ENCODE measurements at regions not wholly inside any gene's neighbourhood (a gene's known extent, or its start where the extent isn't known, plus 50 kb on each side); places are given as distances from the start of the nearest gene placed in this dataset.
A peak's percentile ranks its signal among the peaks of the same experiment; 100 is the strongest.
"Not testable (repeated sequence)": the region's sequence is repeated elsewhere in the genome, so short reads cannot be mapped to it uniquely, and the experiment has no call there.

GRCh38 chr7:148472406-148472805 is 118.2 kb upstream of the C7orf33 start:
- DNase-seq, result no peak

GRCh38 chr7:148473703-148474480 is 116.7 kb upstream of the C7orf33 start:
- no peak for DNase-seq

- no peak for DNase-seq
These were observed 116.0 kb upstream of the C7orf33 start for GRCh38 chr7:148474481-148475025.

GRCh38 chr7:148478551-148478950 is 112.0 kb upstream of the C7orf33 start:
- DNase-seq, result no peak

GRCh38 chr7:148480479-148481146 is 110.0 kb upstream of the C7orf33 start:
- no peak for DNase-seq

GRCh38 chr7:148481147-148481526 is 109.4 kb upstream of the C7orf33 start:
- DNase-seq, result no peak

- no peak for DNase-seq
These were observed 108.5 kb upstream of the C7orf33 start for GRCh38 chr7:148481971-148482626.

GRCh38 chr7:148483515-148484308 is 106.9 kb upstream of the C7orf33 start:
- DNase-seq, result no peak

- DNase-seq, result no peak
These were observed 106.1 kb upstream of the C7orf33 start for GRCh38 chr7:148484486-148484885.

- DNase-seq, result no peak
These were observed 104.9 kb upstream of the C7orf33 start for GRCh38 chr7:148485618-148486017.

GRCh38 chr7:148486937-148487336 is 103.6 kb upstream of the C7orf33 start:
- DNase-seq, result no peak

- no peak for DNase-seq
These were observed 102.7 kb upstream of the C7orf33 start for GRCh38 chr7:148487912-148488311.

GRCh38 chr7:148489678-148490077 is 100.9 kb upstream of the C7orf33 start:
- DNase-seq, result no peak

GRCh38 chr7:148492157-148492860 is 98.3 kb upstream of the C7orf33 start:
- DNase-seq, result no peak

GRCh38 chr7:148495605-148496004 is 95.0 kb upstream of the C7orf33 start:
- no peak for DNase-seq

- DNase-seq, result no peak
These were observed 89.6 kb upstream of the C7orf33 start for GRCh38 chr7:148500978-148501377.

- DNase-seq, result peak; percentile 18
These were observed 86.6 kb upstream of the C7orf33 start for GRCh38 chr7:148503900-148504487.

- DNase-seq, result no peak
These were observed 84.8 kb upstream of the C7orf33 start for GRCh38 chr7:148505645-148506375.

- DNase-seq, result not testable (repeated sequence)
These were observed 83.4 kb upstream of the C7orf33 start for GRCh38 chr7:148507064-148507573.

GRCh38 chr7:148507787-148508186 is 82.8 kb upstream of the C7orf33 start:
- no peak for DNase-seq

GRCh38 chr7:148514236-148514635 is 76.3 kb upstream of the C7orf33 start:
- no peak for DNase-seq
